ENCODE measurements at regions not wholly inside any gene's neighbourhood (a gene's known extent, or its start where the extent isn't known, plus 50 kb on each side); places are given as distances from the start of the nearest gene placed in this dataset.
"Not testable (repeated sequence)": the region's sequence is repeated elsewhere in the genome, so short reads cannot be mapped to it uniquely, and the experiment has no call there.

- Histone ChIP-seq H3K9ac (ENCODE audit: low read length) (no peak overlapping the region), H2AK5ac (ENCODE audit: low read length, severe bottlenecking) (no peak overlapping the region), H2BK12ac (ENCODE audit: low read length in 2 of 2) (no peak overlapping the region), H4K8ac (ENCODE audit: low read length) (no peak overlapping the region), H3K4me2 (ENCODE audit: low read length, poor library complexity, severe bottlenecking) (no peak overlapping the region), H3K18ac (ENCODE audit: low read depth in 1 of 2, low read length in 2 of 2) (no peak overlapping the region), H2BK5ac (ENCODE audit: low read depth, low read length, poor library complexity, severe bottlenecking) (no peak overlapping the region), H3K14ac (ENCODE audit: low read length in 2 of 2) (no peak overlapping the region), H2BK15ac (ENCODE audit: low read depth, poor library complexity, severe bottlenecking) (no peak overlapping the region), H3K4ac (ENCODE audit: low read depth in 1 of 2, low read length in 2 of 2) (no peak overlapping the region), H3K27ac (ENCODE audit: low read length, poor library complexity, severe bottlenecking) (no peak overlapping the region), H3K36me3 (ENCODE audit: control insufficient read depth in 1 of 2, insufficient read depth in 2 of 2, low read depth in 1 of 2, low read length in 2 of 2) (no peaks in the 10 kb centered on the region), H3K23ac (ENCODE audit: low read length in 2 of 2) (no peak overlapping the region), H3K27me3 (ENCODE audit: control insufficient read depth in 1 of 2, insufficient read depth in 1 of 2, low read length in 2 of 2) (no peaks in the 10 kb centered on the region), H4K91ac (ENCODE audit: low read length) (no peak overlapping the region), H3K79me1 (replicated peaks; ENCODE audit: low read length, poor library complexity, severe bottlenecking) (no peaks in the 10 kb centered on the region), H2BK120ac (ENCODE audit: low read depth, low read length) (no peak overlapping the region), H3K4me3 (ENCODE audit: insufficient read depth in 1 of 2, low read depth in 1 of 2, low read length in 2 of 2) (no peak overlapping the region), H3K9me3 (ENCODE audit: control insufficient read depth, low read length) (peaks cover 6% of the 10 kb centered on the region), H3K4me1 (ENCODE audit: control insufficient read depth, insufficient read depth, low read depth, low read length) (no peaks in the 10 kb centered on the region), H2AFZ (ENCODE audit: low read depth, low read length) (no peak overlapping the region)
- 85% methylated on average over 5 of the region's 5 CpGs for WGBS
- no peak for DNase-seq
Measured at GRCh38 chr5:163276466-163276865, 160.9 kb upstream of the CCNG1 start.

- not testable (repeated sequence) for H2BK15ac ChIP-seq (ENCODE audit: low read depth, poor library complexity, severe bottlenecking); H3K4ac ChIP-seq (ENCODE audit: low read depth in 1 of 2, low read length in 2 of 2); H3K23ac ChIP-seq (ENCODE audit: low read length in 2 of 2); H4K91ac ChIP-seq (ENCODE audit: low read length); H2AFZ ChIP-seq (ENCODE audit: low read depth, low read length); H3K4me3 ChIP-seq (ENCODE audit: insufficient read depth in 1 of 2, low read depth in 1 of 2, low read length in 2 of 2); H3K9me3 ChIP-seq (ENCODE audit: control insufficient read depth, low read length); H3K27ac ChIP-seq (ENCODE audit: low read length, poor library complexity, severe bottlenecking); H3K18ac ChIP-seq (ENCODE audit: low read depth in 1 of 2, low read length in 2 of 2); H3K4me2 ChIP-seq (ENCODE audit: low read length, poor library complexity, severe bottlenecking); H2BK12ac ChIP-seq (ENCODE audit: low read length in 2 of 2); H2BK5ac ChIP-seq (ENCODE audit: low read depth, low read length, poor library complexity, severe bottlenecking); H3K36me3 ChIP-seq (ENCODE audit: control insufficient read depth in 1 of 2, insufficient read depth in 2 of 2, low read depth in 1 of 2, low read length in 2 of 2); H3K14ac ChIP-seq (ENCODE audit: low read length in 2 of 2); H3K79me1 ChIP-seq (replicated peaks; ENCODE audit: low read length, poor library complexity, severe bottlenecking); H2AK5ac ChIP-seq (ENCODE audit: low read length, severe bottlenecking); H4K8ac ChIP-seq (ENCODE audit: low read length); H3K4me1 ChIP-seq (ENCODE audit: control insufficient read depth, insufficient read depth, low read depth, low read length); H3K27me3 ChIP-seq (ENCODE audit: control insufficient read depth in 1 of 2, insufficient read depth in 1 of 2, low read length in 2 of 2); H2BK120ac ChIP-seq (ENCODE audit: low read depth, low read length); H3K9ac ChIP-seq (ENCODE audit: low read length); DNase-seq
- 0% methylated on average over 1 of the region's 3 CpGs for WGBS
Measured at GRCh38 chr5:163280897-163281296, 156.5 kb upstream of the CCNG1 start.

- Histone ChIP-seq H3K14ac (ENCODE audit: low read length in 2 of 2) (no peak overlapping the region), H4K8ac (ENCODE audit: low read length) (no peak overlapping the region), H2BK12ac (ENCODE audit: low read length in 2 of 2) (no peak overlapping the region), H3K79me1 (replicated peaks; ENCODE audit: low read length, poor library complexity, severe bottlenecking) (no peaks in the 10 kb centered on the region), H3K4me3 (ENCODE audit: insufficient read depth in 1 of 2, low read depth in 1 of 2, low read length in 2 of 2) (no peak overlapping the region), H3K27ac (ENCODE audit: low read length, poor library complexity, severe bottlenecking) (no peak overlapping the region), H2AFZ (ENCODE audit: low read depth, low read length) (no peak overlapping the region), H2AK5ac (ENCODE audit: low read length, severe bottlenecking) (no peak overlapping the region), H4K91ac (ENCODE audit: low read length) (no peak overlapping the region), H3K9ac (ENCODE audit: low read length) (no peak overlapping the region), H2BK15ac (ENCODE audit: low read depth, poor library complexity, severe bottlenecking) (no peak overlapping the region), H2BK5ac (ENCODE audit: low read depth, low read length, poor library complexity, severe bottlenecking) (no peak overlapping the region), H3K4me2 (ENCODE audit: low read length, poor library complexity, severe bottlenecking) (no peak overlapping the region), H3K23ac (ENCODE audit: low read length in 2 of 2) (no peak overlapping the region), H2BK120ac (ENCODE audit: low read depth, low read length) (no peak overlapping the region), H3K9me3 (ENCODE audit: control insufficient read depth, low read length) (peaks cover 4% of the 10 kb centered on the region), H3K18ac (ENCODE audit: low read depth in 1 of 2, low read length in 2 of 2) (no peak overlapping the region), H3K4ac (ENCODE audit: low read depth in 1 of 2, low read length in 2 of 2) (no peak overlapping the region), H3K36me3 (ENCODE audit: control insufficient read depth in 1 of 2, insufficient read depth in 2 of 2, low read depth in 1 of 2, low read length in 2 of 2) (no peaks in the 10 kb centered on the region), H3K4me1 (ENCODE audit: control insufficient read depth, insufficient read depth, low read depth, low read length) (no peaks in the 10 kb centered on the region), H3K27me3 (ENCODE audit: control insufficient read depth in 1 of 2, insufficient read depth in 1 of 2, low read length in 2 of 2) (no peaks in the 10 kb centered on the region)
- WGBS: 100% methylated on average over 1 of the region's 1 CpG
- no peak for DNase-seq
Measured at GRCh38 chr5:163281512-163281911, 155.9 kb upstream of the CCNG1 start.

DNA sequence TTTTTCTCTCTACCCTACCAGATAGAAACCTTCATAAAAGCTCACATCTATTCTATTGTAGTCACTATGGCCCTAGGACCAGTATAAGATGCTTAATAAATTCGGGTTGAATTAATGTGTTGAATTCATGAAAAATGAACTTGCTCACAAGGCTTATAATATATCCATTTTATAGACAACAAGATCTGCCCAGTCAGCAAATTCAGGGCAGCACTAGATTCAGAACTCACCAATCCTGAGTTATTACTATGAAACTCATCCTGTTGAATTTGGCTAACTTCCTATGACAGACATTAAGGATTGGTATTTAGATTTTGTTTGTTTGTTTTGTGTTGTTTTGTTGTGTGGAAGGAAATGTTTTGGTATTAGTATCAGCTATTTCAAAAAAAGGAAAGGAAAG, 143.6 kb upstream of the CCNG1 start:
- no peaks in the 10 kb centered on the region for H3K36me3 ChIP-seq (ENCODE audit: control insufficient read depth in 1 of 2, insufficient read depth in 2 of 2, low read depth in 1 of 2, low read length in 2 of 2)
- H2BK15ac ChIP-seq (ENCODE audit: low read depth, poor library complexity, severe bottlenecking): no peak overlapping the region
- no peaks in the 10 kb centered on the region for H3K79me1 ChIP-seq (replicated peaks; ENCODE audit: low read length, poor library complexity, severe bottlenecking)
- no peak overlapping the region for H2AK5ac ChIP-seq (ENCODE audit: low read length, severe bottlenecking)
- H3K27ac ChIP-seq (ENCODE audit: low read length, poor library complexity, severe bottlenecking): no peak overlapping the region
- no peaks in the 10 kb centered on the region for H3K9me3 ChIP-seq (ENCODE audit: control insufficient read depth, low read length)
- H3K27me3 ChIP-seq (ENCODE audit: control insufficient read depth in 1 of 2, insufficient read depth in 1 of 2, low read length in 2 of 2): no peaks in the 10 kb centered on the region
- no peak overlapping the region for H3K4me2 ChIP-seq (ENCODE audit: low read length, poor library complexity, severe bottlenecking)
- no peaks in the 10 kb centered on the region for H3K4me1 ChIP-seq (ENCODE audit: control insufficient read depth, insufficient read depth, low read depth, low read length)
- no peak overlapping the region for H2BK120ac ChIP-seq (ENCODE audit: low read depth, low read length)
- H2AFZ ChIP-seq (ENCODE audit: low read depth, low read length): no peak overlapping the region
- no peak for DNase-seq
- no peak overlapping the region for H2BK12ac ChIP-seq (ENCODE audit: low read length in 2 of 2)
- H3K4me3 ChIP-seq (ENCODE audit: insufficient read depth in 1 of 2, low read depth in 1 of 2, low read length in 2 of 2): no peak overlapping the region
- H3K4ac ChIP-seq (ENCODE audit: low read depth in 1 of 2, low read length in 2 of 2): no peak overlapping the region
- no peak overlapping the region for H4K91ac ChIP-seq (ENCODE audit: low read length)
- H3K9ac ChIP-seq (ENCODE audit: low read length): no peak overlapping the region
- H3K23ac ChIP-seq (ENCODE audit: low read length in 2 of 2): no peak overlapping the region
- H2BK5ac ChIP-seq (ENCODE audit: low read depth, low read length, poor library complexity, severe bottlenecking): no peak overlapping the region
- no peak overlapping the region for H3K14ac ChIP-seq (ENCODE audit: low read length in 2 of 2)
- whole genome bisulfite sequencing: no CpG with 5 or more reads among the region's 1 CpG
- no peak overlapping the region for H4K8ac ChIP-seq (ENCODE audit: low read length)
- H3K18ac ChIP-seq (ENCODE audit: low read depth in 1 of 2, low read length in 2 of 2): no peak overlapping the region
